Aorta (tissue), 5 donors: ENCODE measurements at regions not wholly inside any gene's neighbourhood (a gene's known extent, or its start where the extent isn't known, plus 50 kb on each side); places are given as distances from the start of the nearest gene placed in this dataset.
"Not testable (repeated sequence)": the region's sequence is repeated elsewhere in the genome, so short reads cannot be mapped to it uniquely, and the experiment has no call there.

Experiments used
- ATAC-seq: fragments of 200-7000 bp; cut with Tn5 transposase; one replicate; pipeline ENCODE4 v1.9.1; 2022; ENCODE audit warnings: moderate library complexity; ENCODE audit not compliant: low FRiP score
- DNase-seq, 2 donors: peaks; one replicate each; pipeline ENCODE4 v3.0.0-alpha.2; 2020
- H3K27ac ChIP-seq, 2 donors: one replicate each; pipeline ENCODE4 v1.5.1; 2013; ENCODE audit warnings: low read length in 2 of 2, mild to moderate bottlenecking in 2 of 2, moderate library complexity in 2 of 2, control low read depth in 1 of 2, inconsistent platforms in 1 of 2, low read depth in 1 of 2
- H3K27me3 ChIP-seq, 2 donors: one replicate each; pipeline ENCODE4 v1.6.1; 2013; ENCODE audit warnings: control low read depth in 1 of 2, low read length in 1 of 2, mild to moderate bottlenecking in 1 of 2, moderate library complexity in 1 of 2; ENCODE audit not compliant: insufficient read depth in 2 of 2, control insufficient read depth in 1 of 2
- H3K36me3 ChIP-seq, 2 donors: one replicate each; pipeline ENCODE4 v1.6.1; 2013; ENCODE audit warnings: control low read depth in 1 of 2, low read length in 1 of 2, mild to moderate bottlenecking in 1 of 2; ENCODE audit not compliant: insufficient read depth in 2 of 2, control insufficient read depth in 1 of 2
- H3K4me1 ChIP-seq, 2 donors: one replicate each; pipeline ENCODE4 v1.6.1; 2013; ENCODE audit warnings: low read length in 2 of 2, control low read depth in 1 of 2, mild to moderate bottlenecking in 1 of 2, moderate library complexity in 1 of 2; ENCODE audit not compliant: insufficient read depth in 2 of 2, control insufficient read depth in 1 of 2
- H3K4me3 ChIP-seq, 2 donors: one replicate each; pipeline ENCODE4 v1.5.1; 2013; ENCODE audit warnings: low read length in 2 of 2, control low read depth in 1 of 2, mild to moderate bottlenecking in 1 of 2
- H3K9me3 ChIP-seq: one replicate; pipeline ENCODE4 v1.6.1; 2013; ENCODE audit warnings: mild to moderate bottlenecking, low read length; ENCODE audit not compliant: control insufficient read depth
- WGBS, 2 donors: extraction: QIAGEN DNeasy Blood & Tissue Kit; methylation state at CpG; one replicate each; pipeline ENCODE4 v1.1.7; 2013; 5-methylcytosine and 5-hydroxymethylcytosine counted together
- intact Hi-C, 2 donors: fragments of 100-400 bp; cut with DNase I; formaldehyde crosslinking; loops; one replicate each; pipeline versions ENCODE4 v1.14.2 to v1.15.0; 2022
- donor health status: healthy with polysubstance abuse.
- donor health status: Bipolar disorder and iron deficiency.
- donor health status: DM: no; HTN: no; CAD: no.
- donor health status: DM: no; HTN: no; CAD: no.
- donor health status: DM: yes; HTN: yes; CAD: no.

DNA sequence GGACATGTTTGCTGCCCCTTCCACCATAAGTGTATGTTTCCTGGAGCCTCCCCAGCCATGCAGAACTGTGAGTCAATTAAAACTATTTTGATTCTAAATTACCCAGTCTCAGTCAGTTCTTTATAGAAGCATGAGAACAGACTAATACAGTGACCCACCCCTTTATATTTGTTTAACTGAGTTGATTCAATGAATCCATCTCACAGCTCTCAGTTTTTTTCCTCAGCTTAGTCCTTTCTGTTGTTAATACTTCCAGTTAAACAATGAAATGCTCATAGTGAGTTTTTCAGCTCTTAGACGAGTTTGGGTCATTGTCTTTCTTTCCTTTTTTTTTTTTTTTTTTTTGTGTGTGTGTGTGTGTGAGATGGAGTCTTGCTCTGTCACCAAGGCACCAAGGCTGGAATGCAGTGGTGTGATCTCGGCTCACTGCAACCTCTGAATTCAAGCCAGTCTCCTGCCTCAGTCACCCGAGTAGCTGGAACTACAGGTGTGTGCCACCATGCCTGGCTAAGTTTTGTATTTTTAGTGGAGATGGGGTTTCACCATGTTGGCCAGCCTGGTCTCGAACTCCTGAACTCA is 627.4 kb downstream of the SPATA31A7 start:
- H3K27ac ChIP-seq, DNase-seq, H3K4me1 ChIP-seq, H3K36me3 ChIP-seq, H3K27me3 ChIP-seq, ATAC-seq, H3K4me3 ChIP-seq, H3K9me3 ChIP-seq, intact Hi-C loops: not testable (repeated sequence)
- 80% methylated on average over 1 of the region's 4 CpGs; no CpG with 5 or more reads in 1 of the 2 donors for WGBS, 2 donors

DNA sequence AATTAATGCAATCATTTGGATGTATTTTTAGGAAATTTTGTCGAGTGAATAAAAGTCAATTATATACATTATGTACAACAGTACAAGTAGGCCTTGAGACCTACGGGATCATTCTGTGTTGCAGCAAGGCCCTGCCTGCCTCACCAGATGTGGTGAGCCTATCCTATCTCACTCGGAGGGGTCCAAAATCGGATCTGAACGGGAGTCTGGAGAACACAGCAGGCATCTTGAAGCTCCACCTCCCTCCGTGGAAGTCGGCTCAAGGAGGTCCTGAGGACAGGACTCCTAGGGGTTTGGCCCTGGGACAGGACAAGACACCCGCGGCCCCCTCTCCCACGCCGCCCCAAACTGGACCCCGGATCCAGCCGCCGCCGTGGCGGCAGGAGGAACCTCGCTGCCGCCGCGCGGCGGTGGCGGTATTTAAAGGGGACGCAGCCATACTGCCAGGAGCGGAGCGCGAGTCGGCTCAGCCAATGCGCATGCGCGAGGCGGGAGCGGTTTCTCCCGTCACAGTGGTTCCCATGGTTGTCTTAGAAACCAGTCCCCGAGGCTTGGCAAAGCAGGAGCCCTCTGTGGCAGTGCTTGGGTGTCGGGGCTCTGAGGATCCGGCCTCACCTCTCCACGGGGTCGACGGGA is 663.9 kb downstream of the SPATA31A7 start:
- H3K36me3 ChIP-seq, H3K9me3 ChIP-seq, intact Hi-C loops, H3K4me3 ChIP-seq, H3K27ac ChIP-seq, H3K27me3 ChIP-seq, H3K4me1 ChIP-seq: not testable (repeated sequence)
- 0% methylated on average over 12 to 17 of the region's 40 CpGs for WGBS, 2 donors
- peak; percentile 80 for ATAC-seq
- peak; percentile 94 to 95 for DNase-seq

DNA sequence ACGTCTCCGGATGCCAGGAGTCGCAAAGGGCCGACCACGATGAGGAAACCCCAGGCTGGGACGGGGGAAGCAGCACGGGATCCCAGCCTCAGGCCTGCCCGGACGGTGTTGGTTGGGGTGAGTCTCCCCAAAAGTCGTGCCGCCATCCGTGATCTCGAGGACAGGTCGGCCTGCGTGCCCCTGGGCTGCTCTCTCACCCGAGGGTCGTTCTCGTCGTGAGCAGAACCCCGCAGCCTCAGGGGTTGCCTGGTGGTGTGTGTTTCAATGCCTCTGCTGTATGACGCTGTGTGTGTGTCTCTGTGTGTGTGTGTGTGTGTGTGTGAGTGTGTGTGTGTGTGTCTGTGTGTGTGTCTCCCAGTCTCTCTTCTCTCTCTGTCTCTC is 664.4 kb downstream of the SPATA31A7 start:
- H3K4me3 ChIP-seq, H3K4me1 ChIP-seq, H3K36me3 ChIP-seq, H3K27ac ChIP-seq, H3K27me3 ChIP-seq, ATAC-seq, H3K9me3 ChIP-seq, intact Hi-C loops: not testable (repeated sequence)
- 35% methylated on average over 7 of the region's 21 CpGs; no CpG with 5 or more reads in 1 of the 2 donors for WGBS, 2 donors
- peak; percentile 12 to 36 for DNase-seq

DNA sequence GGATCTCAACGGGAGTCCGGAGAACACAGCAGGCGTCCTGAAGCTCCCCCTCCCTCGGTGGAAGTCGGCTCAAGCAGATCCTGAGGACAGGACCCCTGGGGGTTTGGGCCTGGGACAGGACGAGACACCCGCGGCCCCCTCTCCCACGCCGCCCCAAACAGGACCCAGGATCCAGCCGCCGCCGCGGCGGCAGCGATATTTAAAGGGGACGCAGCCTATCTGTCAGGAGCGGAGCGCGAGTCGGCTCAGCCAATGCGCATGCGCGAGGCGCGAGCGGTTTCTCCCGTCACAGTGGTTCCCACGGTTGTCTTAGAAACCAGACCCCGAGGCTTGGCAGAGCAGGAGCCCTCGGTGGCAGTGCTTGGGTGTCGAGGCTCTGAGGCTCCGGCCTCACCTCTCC is 666.4 kb downstream of the SPATA31A7 start:
- H3K27ac ChIP-seq, H3K4me3 ChIP-seq, H3K4me1 ChIP-seq, H3K27me3 ChIP-seq, H3K9me3 ChIP-seq, H3K36me3 ChIP-seq, DNase-seq, intact Hi-C loops: not testable (repeated sequence)
- no CpG with 5 or more reads among the region's 33 CpGs for WGBS, 2 donors
- peak; percentile 92 for ATAC-seq

DNA sequence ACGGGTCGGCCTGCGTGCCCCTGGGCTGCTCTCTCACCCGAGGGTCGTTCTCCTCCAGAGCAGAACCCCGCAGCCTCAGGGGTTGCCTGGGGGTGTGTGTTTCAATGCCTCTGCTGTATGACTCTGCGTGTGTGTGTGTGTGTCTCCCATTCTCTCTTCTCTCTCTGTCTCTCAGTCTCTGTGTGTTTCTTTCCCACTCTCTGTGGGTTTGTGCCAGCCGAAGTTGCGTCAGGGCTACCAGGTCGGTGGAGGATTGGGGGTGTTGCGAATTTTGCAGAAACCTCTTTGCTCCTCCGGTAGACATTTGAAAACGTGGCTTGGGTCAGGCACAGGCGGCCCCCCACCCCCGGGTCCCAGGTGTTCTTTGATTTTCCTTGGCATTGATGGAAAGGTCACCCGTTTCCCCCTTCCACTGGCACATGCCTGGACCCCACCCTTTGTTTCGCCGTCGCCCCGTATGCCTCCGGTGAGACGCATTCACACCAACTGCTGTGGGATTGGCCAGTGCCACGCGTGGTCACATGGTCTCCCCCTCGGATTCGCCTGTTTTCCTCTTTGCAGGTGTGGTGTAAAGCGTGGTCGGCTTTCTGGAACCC is 667.1 kb downstream of the SPATA31A7 start:
- H3K4me1 ChIP-seq, H3K9me3 ChIP-seq, H3K27ac ChIP-seq, intact Hi-C loops, H3K27me3 ChIP-seq, H3K36me3 ChIP-seq, ATAC-seq, H3K4me3 ChIP-seq: not testable (repeated sequence)
- WGBS, 2 donors, result 16 to 46% methylated on average over 4 of the region's 28 CpGs
- DNase-seq, result peak; percentile 48 to 61

DNA sequence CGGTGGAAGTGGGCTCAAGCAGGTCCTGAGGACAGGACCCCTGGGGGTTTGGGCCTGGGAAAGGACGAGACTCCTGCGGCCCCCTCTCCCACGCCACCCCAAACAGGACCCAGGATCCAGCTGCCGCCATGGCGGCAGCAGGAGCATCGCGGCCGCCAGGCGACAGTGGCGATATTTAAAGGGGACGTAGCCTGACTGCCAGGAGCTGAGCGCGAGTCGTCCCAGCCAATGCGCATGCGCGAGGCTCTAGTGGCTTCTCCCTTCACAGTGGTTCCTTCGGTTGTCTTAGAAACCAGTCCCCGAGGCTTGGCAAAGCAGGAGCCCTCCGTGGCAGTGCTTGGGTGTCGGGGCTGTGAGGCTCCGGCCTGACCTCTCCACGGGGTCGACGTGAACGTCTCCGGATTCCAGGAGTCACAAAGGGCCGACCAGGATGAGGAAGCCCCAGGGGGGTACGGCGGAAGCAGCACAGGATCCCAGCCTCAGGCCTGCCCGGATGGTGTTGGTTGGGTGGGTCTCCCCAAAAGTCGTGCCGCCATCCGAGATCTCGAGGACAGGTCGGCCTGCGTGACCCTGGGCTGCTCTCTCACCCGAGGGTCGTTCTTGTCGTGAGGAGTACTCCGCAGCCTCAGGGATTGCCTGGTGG is 668.0 kb downstream of the SPATA31A7 start:
- H3K4me3 ChIP-seq, H3K27ac ChIP-seq, DNase-seq, intact Hi-C loops, H3K36me3 ChIP-seq, H3K4me1 ChIP-seq, H3K9me3 ChIP-seq, H3K27me3 ChIP-seq: not testable (repeated sequence)
- peak; percentile 95 for ATAC-seq
- WGBS, 2 donors, result no CpG with 5 or more reads among the region's 42 CpGs

DNA sequence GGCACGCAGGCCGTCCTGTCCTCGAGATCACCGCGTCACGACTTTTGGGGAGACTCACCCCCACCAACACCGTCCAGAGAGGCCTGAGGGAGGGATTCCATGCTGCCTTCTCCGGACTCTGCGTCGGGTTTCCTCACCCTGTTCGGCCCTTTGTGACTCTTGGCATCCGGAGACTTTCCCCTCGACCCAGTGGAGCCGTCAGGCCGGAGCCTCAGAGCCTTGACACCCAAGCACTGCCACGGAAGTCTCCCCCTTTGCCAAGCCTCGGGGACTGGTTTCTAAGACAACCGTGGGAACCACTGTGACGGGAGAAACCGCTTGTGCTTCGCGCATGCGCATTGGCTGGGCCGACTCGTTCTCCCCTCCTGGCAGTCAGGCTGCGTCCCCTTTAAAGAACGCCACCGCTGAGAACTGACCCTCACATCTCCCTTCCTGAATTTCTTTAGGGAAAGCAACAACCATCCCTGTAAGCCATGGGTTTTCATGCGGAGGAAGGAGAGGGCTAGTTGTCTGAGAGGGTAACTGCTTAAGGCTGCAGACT is 672.7 kb downstream of the SPATA31A7 start:
- intact Hi-C loops, H3K9me3 ChIP-seq, H3K27ac ChIP-seq, H3K4me1 ChIP-seq, H3K36me3 ChIP-seq, H3K4me3 ChIP-seq, ATAC-seq, H3K27me3 ChIP-seq: not testable (repeated sequence)
- WGBS, 2 donors, result 0 to 10% methylated on average over 11 to 12 of the region's 29 CpGs
- peak; percentile 91 to 93 for DNase-seq

DNA sequence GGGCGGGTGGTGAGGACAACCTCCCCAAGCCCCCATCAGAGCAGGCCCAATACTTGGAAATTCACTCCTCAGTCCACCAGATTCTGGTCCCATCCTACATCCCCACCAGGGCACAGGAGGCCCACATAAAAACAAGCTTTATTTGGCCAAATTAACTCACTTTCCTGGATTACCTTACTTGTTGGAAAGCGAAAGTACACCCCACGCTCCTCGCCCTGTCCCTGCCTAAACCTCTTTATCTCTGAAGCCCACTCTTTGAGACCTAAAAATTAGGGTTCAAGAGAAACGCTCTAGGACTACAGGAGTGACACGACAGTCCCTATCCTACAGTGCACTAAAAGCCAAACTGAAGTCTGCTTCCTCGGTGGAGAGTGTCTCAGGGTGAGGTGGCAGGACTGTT is 674.6 kb downstream of the SPATA31A7 start:
- intact Hi-C loops, H3K4me1 ChIP-seq, H3K27me3 ChIP-seq, H3K36me3 ChIP-seq, H3K27ac ChIP-seq, H3K4me3 ChIP-seq, H3K9me3 ChIP-seq, ATAC-seq: not testable (repeated sequence)
- peak; percentile 10 to 16 for DNase-seq
- 79 to 93% methylated on average over 4 of the region's 7 CpGs for WGBS, 2 donors
